ENCODE measurements at regions not wholly inside any gene's neighbourhood (a gene's known extent, or its start where the extent isn't known, plus 50 kb on each side); places are given as distances from the start of the nearest gene placed in this dataset.

DNA sequence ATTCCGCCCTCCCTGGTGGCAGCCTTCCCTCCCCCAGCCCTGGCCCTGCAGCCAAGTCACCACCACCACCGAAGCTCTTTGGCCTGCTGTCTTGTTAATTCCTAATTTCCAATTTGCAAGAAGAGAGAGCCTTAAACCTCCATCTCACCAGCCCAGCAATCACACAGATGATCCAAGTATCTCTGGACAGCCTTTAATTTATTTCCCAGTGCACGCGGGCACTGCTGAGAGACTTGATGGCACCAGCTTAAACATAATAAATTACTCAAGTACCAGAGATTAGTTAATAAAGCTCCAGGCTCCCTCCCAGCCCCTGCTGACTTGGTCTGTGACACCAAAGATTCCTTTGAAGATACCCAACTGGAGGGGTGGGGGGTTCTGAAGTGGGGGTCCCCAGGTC is 494.7 kb downstream of the BUD13 start:
- CTCF ChIA-PET: no interaction called here

DNA sequence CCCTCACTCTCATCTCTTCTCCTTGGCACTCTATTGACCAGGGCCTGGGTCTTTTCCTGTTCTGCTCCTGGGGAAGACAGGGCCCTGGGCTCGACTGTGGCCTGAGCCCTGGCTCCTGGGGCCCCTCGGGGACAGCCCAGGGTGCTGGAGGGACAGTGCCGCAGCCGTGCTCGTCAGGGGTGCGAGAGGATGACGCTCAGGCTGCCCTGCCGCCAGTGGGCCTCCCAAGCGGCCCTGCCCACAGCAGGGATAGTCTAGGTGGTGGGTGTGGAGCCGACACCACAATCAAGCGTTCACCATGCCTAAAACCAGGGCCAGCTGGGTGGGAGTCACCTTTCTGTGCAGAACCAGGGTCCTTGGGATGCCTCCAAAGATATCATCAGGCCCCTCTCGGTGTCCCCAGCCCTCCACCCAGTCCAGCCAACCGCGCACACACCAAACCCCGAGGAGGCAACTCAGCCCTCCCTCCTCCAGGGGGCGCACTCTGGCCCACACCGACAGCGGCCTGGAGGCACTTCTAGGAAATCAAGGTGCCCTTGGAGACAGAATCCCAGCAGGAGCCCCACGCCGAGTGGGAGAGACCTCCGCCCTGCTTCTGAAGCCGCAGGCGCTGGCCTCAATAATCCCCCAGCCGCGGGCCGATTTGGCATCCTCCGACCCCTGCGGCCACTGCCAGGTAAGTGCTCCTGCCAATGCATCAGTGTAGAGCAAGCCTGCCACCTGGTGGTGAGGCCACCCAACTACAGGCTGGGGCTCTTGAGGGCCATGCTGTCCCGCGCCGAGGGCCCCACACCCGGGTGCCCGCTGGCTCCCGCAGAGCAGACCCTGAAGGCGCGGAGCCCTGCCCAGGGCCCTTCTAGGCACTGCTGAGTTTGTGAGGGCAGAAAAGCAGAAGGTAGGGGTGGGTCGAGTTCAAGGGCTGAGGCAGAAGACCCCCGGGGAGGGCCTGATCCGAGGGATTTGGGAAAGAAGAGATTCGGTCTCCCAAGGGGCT is 496.4 kb downstream of the BUD13 start:
- H3K27ac Mint-ChIP-seq: no peak overlapping the region

More for the DNA sequence above, 494.7 kb downstream of the BUD13 start:
- no peaks in the 10 kb centered on the region for H3K36me3 ChIP-seq (ENCODE audit: control insufficient read depth in 2 of 2, extremely low read depth in 1 of 2, insufficient read depth in 1 of 2, low read length in 1 of 2)
- peaks cover 0 to 33% of the 10 kb centered on the region in 2 experiments for H3K27me3 ChIP-seq (replicated peaks in 1 of 2; ENCODE audit: control insufficient read depth in 2 of 2, extremely low read depth in 1 of 2, insufficient read depth in 2 of 2, low read length in 1 of 2)
- 92% methylated on average over 3 of the region's 4 CpGs for WGBS (ENCODE audit: insufficient coverage)
- H3K4me1 ChIP-seq (ENCODE audit: control insufficient read depth in 1 of 2, extremely low read depth in 1 of 2, insufficient read depth in 2 of 2, low read length in 2 of 2): peaks cover 0 to 6% of the 10 kb centered on the region in 2 experiments
- H3K4me3 ChIP-seq (ENCODE audit: control insufficient read depth in 1 of 2, extremely low read depth in 1 of 2, low read length in 1 of 2): no peak overlapping the region
- no peaks in the 10 kb centered on the region for H3K9me3 ChIP-seq
- H3K27ac Mint-ChIP-seq: no peak overlapping the region
- H3K27me3 Mint-ChIP-seq: peaks cover 11 to 16% of the 10 kb centered on the region in 2 donors
- H3K4me1 Mint-ChIP-seq: no peaks in the 10 kb centered on the region
- no peak for DNase-seq
- H3K9me3 Mint-ChIP-seq: no peaks in the 10 kb centered on the region
- no peak overlapping the region for H3K27ac ChIP-seq (ENCODE audit: low read length)
- POLR2A ChIA-PET: no interaction called here
- H3K4me3 Mint-ChIP-seq: no peak overlapping the region
- ATAC-seq (replicated peaks in 1 of 4): no peak
- H3K36me3 Mint-ChIP-seq: no peaks in the 10 kb centered on the region

DNA sequence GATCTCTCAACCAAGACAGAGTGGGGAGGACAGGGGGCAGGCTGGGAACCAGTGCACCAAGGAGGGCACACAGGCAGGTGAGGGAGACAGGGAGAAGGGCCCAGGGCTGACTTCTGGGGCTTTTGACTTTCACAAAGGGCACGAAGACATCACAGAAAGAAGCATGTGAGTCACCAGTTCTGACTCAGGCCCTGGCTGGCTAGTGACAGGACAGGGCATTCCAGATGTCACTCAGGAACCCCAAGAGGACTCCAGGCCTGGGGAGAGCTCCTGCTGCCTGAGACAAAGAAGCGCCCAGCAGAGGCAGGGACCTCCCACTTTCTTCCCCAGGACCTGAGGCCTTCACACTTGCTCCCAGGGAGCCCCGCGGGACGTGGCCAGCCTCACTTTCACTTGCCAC is 497.2 kb downstream of the BUD13 start:
- no peaks in the 10 kb centered on the region for H3K36me3 Mint-ChIP-seq
- CTCF ChIA-PET: no interaction called here
- DNase-seq: no peak

More for the DNA sequence above, 496.4 kb downstream of the BUD13 start:
- H3K36me3 Mint-ChIP-seq: no peaks in the 10 kb centered on the region
- no peak overlapping the region for H3K4me3 ChIP-seq (ENCODE audit: control insufficient read depth in 1 of 2, extremely low read depth in 1 of 2, low read length in 1 of 2)
- H3K4me1 ChIP-seq (ENCODE audit: control insufficient read depth in 1 of 2, extremely low read depth in 1 of 2, insufficient read depth in 2 of 2, low read length in 2 of 2): peaks cover 0 to 6% of the 10 kb centered on the region in 2 experiments
- DNase-seq (peak; percentile 9 to 71 (median 48)), ATAC-seq (replicated peaks in 1 of 4) (peak in 3 of 4 experiments; percentile 39 to 58 (median 46))
- H3K27me3 Mint-ChIP-seq: peaks cover 14 to 16% of the 10 kb centered on the region in 2 donors
- H3K27me3 ChIP-seq (replicated peaks in 1 of 2; ENCODE audit: control insufficient read depth in 2 of 2, extremely low read depth in 1 of 2, insufficient read depth in 2 of 2, low read length in 1 of 2): peaks cover 0 to 36% of the 10 kb centered on the region in 2 experiments
- no peaks in the 10 kb centered on the region for H3K4me1 Mint-ChIP-seq
- H3K27ac ChIP-seq (ENCODE audit: low read length): no peak overlapping the region
- CTCF ChIA-PET: no interaction called here
- H3K9me3 ChIP-seq: no peaks in the 10 kb centered on the region
- no peaks in the 10 kb centered on the region for H3K9me3 Mint-ChIP-seq
- 34% methylated on average over 38 of the region's 40 CpGs for WGBS (ENCODE audit: insufficient coverage)
- POLR2A ChIA-PET: no interaction called here
- H3K4me3 Mint-ChIP-seq: no peak overlapping the region
- no peaks in the 10 kb centered on the region for H3K36me3 ChIP-seq (ENCODE audit: control insufficient read depth in 2 of 2, extremely low read depth in 1 of 2, insufficient read depth in 1 of 2, low read length in 1 of 2)

DNA sequence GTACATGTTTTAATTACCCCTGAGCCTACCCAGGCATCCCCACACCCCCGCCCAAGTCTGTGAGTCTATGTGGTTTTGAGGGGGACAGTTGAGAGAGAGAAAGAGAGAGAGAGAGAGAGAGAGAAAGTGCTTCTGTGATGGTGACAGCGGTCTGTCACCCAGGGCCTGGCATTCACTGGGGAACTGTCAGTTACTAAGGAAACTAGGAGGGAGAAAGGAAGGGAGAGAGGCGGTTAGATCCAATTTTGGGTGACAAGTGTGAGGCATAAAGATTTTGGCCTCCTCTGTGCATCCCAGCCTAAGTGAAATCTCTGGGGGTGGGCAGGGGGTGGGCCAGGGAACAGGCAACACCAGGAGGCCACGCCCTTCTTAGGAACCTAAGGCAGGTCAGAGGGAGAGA is 498.3 kb downstream of the BUD13 start:
- Histone ChIP-seq H3K27me3 (replicated peaks in 1 of 2; ENCODE audit: control insufficient read depth in 2 of 2, extremely low read depth in 1 of 2, insufficient read depth in 2 of 2, low read length in 1 of 2) (peaks cover 0 to 40% of the 10 kb centered on the region in 2 experiments), H3K4me3 (ENCODE audit: control insufficient read depth in 1 of 2, extremely low read depth in 1 of 2, low read length in 1 of 2) (no peak overlapping the region), H3K9me3 (no peaks in the 10 kb centered on the region), H3K27ac (ENCODE audit: low read length) (no peak overlapping the region), H3K4me1 (ENCODE audit: control insufficient read depth in 1 of 2, extremely low read depth in 1 of 2, insufficient read depth in 2 of 2, low read length in 2 of 2) (peaks cover 0 to 6% of the 10 kb centered on the region in 2 experiments), H3K36me3 (ENCODE audit: control insufficient read depth in 2 of 2, extremely low read depth in 1 of 2, insufficient read depth in 1 of 2, low read length in 1 of 2) (no peaks in the 10 kb centered on the region)
- Mint-ChIP-seq H3K36me3 (no peaks in the 10 kb centered on the region), H3K9me3 (no peaks in the 10 kb centered on the region), H3K4me1 (no peaks in the 10 kb centered on the region), H3K4me3 (no peak overlapping the region), H3K27me3 (peaks cover 12 to 16% of the 10 kb centered on the region in 2 donors), H3K27ac (no peak overlapping the region)
- 71% methylated on average over 1 of the region's 4 CpGs for WGBS (ENCODE audit: insufficient coverage)
- ATAC-seq (replicated peaks in 1 of 4): no peak
- ChIA-PET CTCF (no interaction called here), POLR2A (no interaction called here)
- DNase-seq: no peak

More for the DNA sequence above, 497.2 kb downstream of the BUD13 start:
- peaks cover 0 to 40% of the 10 kb centered on the region in 2 experiments for H3K27me3 ChIP-seq (replicated peaks in 1 of 2; ENCODE audit: control insufficient read depth in 2 of 2, extremely low read depth in 1 of 2, insufficient read depth in 2 of 2, low read length in 1 of 2)
- no peak overlapping the region for H3K4me3 Mint-ChIP-seq
- no peaks in the 10 kb centered on the region for H3K4me1 Mint-ChIP-seq
- no peak overlapping the region for H3K4me3 ChIP-seq (ENCODE audit: control insufficient read depth in 1 of 2, extremely low read depth in 1 of 2, low read length in 1 of 2)
- no peak for ATAC-seq (replicated peaks in 1 of 4)
- peaks cover 14 to 16% of the 10 kb centered on the region in 2 donors for H3K27me3 Mint-ChIP-seq
- POLR2A ChIA-PET: no interaction called here
- no peak overlapping the region for H3K27ac ChIP-seq (ENCODE audit: low read length)
- H3K36me3 ChIP-seq (ENCODE audit: control insufficient read depth in 2 of 2, extremely low read depth in 1 of 2, insufficient read depth in 1 of 2, low read length in 1 of 2): no peaks in the 10 kb centered on the region
- no peak overlapping the region for H3K27ac Mint-ChIP-seq
- H3K9me3 ChIP-seq: no peaks in the 10 kb centered on the region
- 88% methylated on average over 5 of the region's 5 CpGs for WGBS (ENCODE audit: insufficient coverage)
- peaks cover 0 to 6% of the 10 kb centered on the region in 2 experiments for H3K4me1 ChIP-seq (ENCODE audit: control insufficient read depth in 1 of 2, extremely low read depth in 1 of 2, insufficient read depth in 2 of 2, low read length in 2 of 2)
- no peaks in the 10 kb centered on the region for H3K9me3 Mint-ChIP-seq

DNA sequence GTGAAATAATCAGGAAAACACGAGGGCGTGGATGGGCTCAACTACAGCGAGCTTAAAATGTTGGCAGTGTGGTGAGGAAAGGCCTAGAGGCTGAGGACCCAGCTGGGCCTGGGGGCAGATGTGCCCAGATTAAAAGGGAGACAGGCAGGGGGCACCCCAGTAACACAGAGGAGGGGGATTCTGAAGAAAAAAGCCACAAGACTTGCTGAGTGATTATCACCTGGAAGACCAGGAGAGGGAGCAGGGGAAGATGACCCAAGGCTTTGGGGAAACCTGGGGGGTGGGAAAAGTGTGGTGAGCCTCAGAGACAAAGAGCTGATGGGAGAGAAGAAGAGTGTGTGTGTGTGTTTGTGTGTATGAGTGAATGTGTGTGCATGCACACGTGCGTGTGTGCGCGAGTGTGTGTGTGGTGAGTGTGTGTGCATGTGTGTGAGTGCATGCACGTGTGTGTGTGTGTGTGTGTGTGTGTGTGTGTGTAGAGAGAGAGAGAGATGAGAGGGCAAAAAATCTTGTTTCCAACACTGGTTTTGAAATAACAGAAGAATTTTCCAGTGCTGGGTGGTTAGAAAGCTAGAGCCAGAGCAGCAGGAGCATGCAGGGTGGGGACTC is 500.5 kb downstream of the BUD13 start:
- peaks cover 9 to 12% of the 10 kb centered on the region in 2 donors for H3K27me3 Mint-ChIP-seq
- H3K27ac Mint-ChIP-seq: no peak overlapping the region
- H3K36me3 Mint-ChIP-seq: no peaks in the 10 kb centered on the region
- POLR2A ChIA-PET: no interaction called here
- no peak overlapping the region for H3K4me3 Mint-ChIP-seq
- no peak for DNase-seq
- no peaks in the 10 kb centered on the region for H3K4me1 Mint-ChIP-seq
- no peak overlapping the region for H3K4me3 ChIP-seq (ENCODE audit: control insufficient read depth in 1 of 2, extremely low read depth in 1 of 2, low read length in 1 of 2)
- H3K27me3 ChIP-seq (replicated peaks in 1 of 2; ENCODE audit: control insufficient read depth in 2 of 2, extremely low read depth in 1 of 2, insufficient read depth in 2 of 2, low read length in 1 of 2): peaks cover 0 to 38% of the 10 kb centered on the region in 2 experiments
- CTCF ChIA-PET: no interaction called here
- ATAC-seq (replicated peaks in 1 of 4): no peak
- 61% methylated on average over 7 of the region's 8 CpGs for WGBS (ENCODE audit: insufficient coverage)
- no peaks in the 10 kb centered on the region for H3K36me3 ChIP-seq (ENCODE audit: control insufficient read depth in 2 of 2, extremely low read depth in 1 of 2, insufficient read depth in 1 of 2, low read length in 1 of 2)
- peaks cover 0 to 6% of the 10 kb centered on the region in 2 experiments for H3K4me1 ChIP-seq (ENCODE audit: control insufficient read depth in 1 of 2, extremely low read depth in 1 of 2, insufficient read depth in 2 of 2, low read length in 2 of 2)
- H3K27ac ChIP-seq (ENCODE audit: low read length): no peak overlapping the region
- no peaks in the 10 kb centered on the region for H3K9me3 ChIP-seq
- no peaks in the 10 kb centered on the region for H3K9me3 Mint-ChIP-seq

DNA sequence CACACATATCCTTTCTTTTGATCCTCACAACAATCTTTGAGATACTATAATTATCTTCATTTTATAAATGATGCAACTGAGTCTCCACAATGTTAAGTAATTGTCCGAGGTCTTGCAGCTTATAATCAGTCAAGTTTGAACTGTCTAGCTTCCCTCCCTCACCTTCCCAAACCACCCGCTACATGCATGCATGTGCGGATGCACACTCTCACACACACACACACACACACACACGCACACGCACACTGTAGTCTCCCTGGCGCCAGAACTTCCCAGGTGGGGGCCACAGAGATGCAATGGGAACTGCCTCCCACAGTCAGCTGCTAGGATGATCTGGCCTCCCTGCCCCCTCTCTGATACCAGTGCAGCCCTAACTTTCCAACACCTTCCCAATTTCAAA is 501.3 kb downstream of the BUD13 start:
- ATAC-seq (replicated peaks in 1 of 4) (no peak), DNase-seq (no peak)
- no peaks in the 10 kb centered on the region for H3K36me3 ChIP-seq (ENCODE audit: control insufficient read depth in 2 of 2, extremely low read depth in 1 of 2, insufficient read depth in 1 of 2, low read length in 1 of 2)
- H3K27me3 ChIP-seq (replicated peaks in 1 of 2; ENCODE audit: control insufficient read depth in 2 of 2, extremely low read depth in 1 of 2, insufficient read depth in 2 of 2, low read length in 1 of 2): peaks cover 0 to 32% of the 10 kb centered on the region in 2 experiments
- no peak overlapping the region for H3K27ac ChIP-seq (ENCODE audit: low read length)
- ChIA-PET CTCF (no interaction called here), POLR2A (no interaction called here)
- no peak overlapping the region for H3K4me3 ChIP-seq (ENCODE audit: control insufficient read depth in 1 of 2, extremely low read depth in 1 of 2, low read length in 1 of 2)
- H3K36me3 Mint-ChIP-seq: no peaks in the 10 kb centered on the region
- H3K27me3 Mint-ChIP-seq: peaks cover 9 to 12% of the 10 kb centered on the region in 2 donors
- no peaks in the 10 kb centered on the region for H3K4me1 Mint-ChIP-seq
- H3K9me3 Mint-ChIP-seq: no peaks in the 10 kb centered on the region
- peaks cover 0 to 3% of the 10 kb centered on the region in 2 experiments for H3K4me1 ChIP-seq (ENCODE audit: control insufficient read depth in 1 of 2, extremely low read depth in 1 of 2, insufficient read depth in 2 of 2, low read length in 2 of 2)
- H3K4me3 Mint-ChIP-seq: no peak overlapping the region
- H3K27ac Mint-ChIP-seq: no peak overlapping the region
- 61% methylated on average over 5 of the region's 6 CpGs for WGBS (ENCODE audit: insufficient coverage)
- H3K9me3 ChIP-seq: no peaks in the 10 kb centered on the region
